ENCODE measurements at regions not wholly inside any gene's neighbourhood (a gene's known extent, or its start where the extent isn't known, plus 50 kb on each side); places are given as distances from the start of the nearest gene placed in this dataset.

DNA sequence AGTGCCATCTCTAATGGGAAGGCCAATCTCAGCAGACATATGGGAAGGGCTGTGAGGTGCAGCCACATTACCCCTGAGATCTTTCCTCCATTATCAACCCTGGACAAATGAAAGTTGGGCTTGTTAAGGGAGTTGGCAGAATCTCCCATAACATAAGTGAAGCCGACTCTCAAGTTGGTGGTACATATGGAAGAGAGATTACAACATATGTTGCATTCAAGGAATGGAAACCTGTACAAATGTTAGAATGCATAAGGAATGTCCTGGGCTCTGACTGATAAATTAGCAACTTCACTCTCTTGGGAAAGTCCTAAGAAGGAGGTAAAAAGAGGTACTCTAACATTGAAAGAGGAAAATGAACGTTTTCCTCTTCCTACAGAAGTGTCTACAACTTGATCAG lies 288.7 kb downstream of the IL20RB start:
- H3K36me3 ChIP-seq (ENCODE audit: control insufficient read depth, insufficient read depth, low read length): no peaks in the 10 kb centered on the region
- no peak for DNase-seq (ENCODE audit: low read depth)
- no peaks in the 10 kb centered on the region for H3K27me3 ChIP-seq (ENCODE audit: control insufficient read depth, insufficient read depth, low read length)
- CTCF ChIA-PET: no interaction called here
- POLR2A ChIA-PET: no interaction called here
- H3K4me3 ChIP-seq (ENCODE audit: low read depth, low read length): no peak overlapping the region
- TF ChIP-seq, protein P1, sequence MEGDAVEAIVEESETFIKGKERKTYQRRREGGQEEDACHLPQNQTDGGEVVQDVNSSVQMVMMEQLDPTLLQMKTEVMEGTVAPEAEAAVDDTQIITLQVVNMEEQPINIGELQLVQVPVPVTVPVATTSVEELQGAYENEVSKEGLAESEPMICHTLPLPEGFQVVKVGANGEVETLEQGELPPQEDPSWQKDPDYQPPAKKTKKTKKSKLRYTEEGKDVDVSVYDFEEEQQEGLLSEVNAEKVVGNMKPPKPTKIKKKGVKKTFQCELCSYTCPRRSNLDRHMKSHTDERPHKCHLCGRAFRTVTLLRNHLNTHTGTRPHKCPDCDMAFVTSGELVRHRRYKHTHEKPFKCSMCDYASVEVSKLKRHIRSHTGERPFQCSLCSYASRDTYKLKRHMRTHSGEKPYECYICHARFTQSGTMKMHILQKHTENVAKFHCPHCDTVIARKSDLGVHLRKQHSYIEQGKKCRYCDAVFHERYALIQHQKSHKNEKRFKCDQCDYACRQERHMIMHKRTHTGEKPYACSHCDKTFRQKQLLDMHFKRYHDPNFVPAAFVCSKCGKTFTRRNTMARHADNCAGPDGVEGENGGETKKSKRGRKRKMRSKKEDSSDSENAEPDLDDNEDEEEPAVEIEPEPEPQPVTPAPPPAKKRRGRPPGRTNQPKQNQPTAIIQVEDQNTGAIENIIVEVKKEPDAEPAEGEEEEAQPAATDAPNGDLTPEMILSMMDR (IDR thresholded peaks at IDR 0.05; ENCODE audit: insufficient read depth, low read depth, low read length): no peak

DNA sequence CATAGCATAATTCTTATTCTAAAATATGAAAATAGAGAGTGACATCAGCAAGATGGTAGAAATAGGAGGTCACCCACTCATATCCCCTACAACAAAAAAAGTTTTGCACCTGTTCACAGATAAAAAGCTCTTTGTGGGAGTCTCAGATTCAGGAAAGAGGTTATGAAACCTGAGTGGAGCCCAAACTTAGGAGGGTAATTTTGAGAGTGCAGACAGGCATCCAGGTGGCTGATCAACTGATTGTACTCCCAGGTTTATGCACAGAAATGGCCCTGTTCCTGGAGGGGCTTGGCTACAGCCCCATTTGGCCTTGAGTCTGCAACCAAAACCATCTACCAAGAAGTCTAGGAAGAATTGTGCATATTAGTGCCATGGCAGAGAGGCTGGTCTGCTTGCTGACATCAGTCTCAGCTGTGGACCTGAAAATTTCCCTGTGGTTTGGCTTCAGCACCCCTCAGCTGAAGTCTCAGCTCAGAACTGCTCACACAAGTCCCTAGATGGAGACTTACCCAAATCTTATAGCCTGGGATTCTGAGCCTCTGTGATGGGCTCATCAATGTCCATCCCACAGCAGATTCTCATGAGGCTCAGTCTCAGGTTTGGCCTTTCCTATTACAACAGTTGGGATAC lies 291.6 kb downstream of the IL20RB start:
- Histone ChIP-seq H3K4me3 (ENCODE audit: low read depth, low read length) (no peak overlapping the region), H3K36me3 (ENCODE audit: control insufficient read depth, insufficient read depth, low read length) (no peaks in the 10 kb centered on the region), H3K27me3 (ENCODE audit: control insufficient read depth, insufficient read depth, low read length) (no peaks in the 10 kb centered on the region)
- CTCF ChIA-PET: no interaction called here
- POLR2A ChIA-PET: no interaction called here
- DNase-seq (ENCODE audit: low read depth): no peak
- TF ChIP-seq, protein P1 (IDR thresholded peaks at IDR 0.05; ENCODE audit: insufficient read depth, low read depth, low read length): no peak

DNA sequence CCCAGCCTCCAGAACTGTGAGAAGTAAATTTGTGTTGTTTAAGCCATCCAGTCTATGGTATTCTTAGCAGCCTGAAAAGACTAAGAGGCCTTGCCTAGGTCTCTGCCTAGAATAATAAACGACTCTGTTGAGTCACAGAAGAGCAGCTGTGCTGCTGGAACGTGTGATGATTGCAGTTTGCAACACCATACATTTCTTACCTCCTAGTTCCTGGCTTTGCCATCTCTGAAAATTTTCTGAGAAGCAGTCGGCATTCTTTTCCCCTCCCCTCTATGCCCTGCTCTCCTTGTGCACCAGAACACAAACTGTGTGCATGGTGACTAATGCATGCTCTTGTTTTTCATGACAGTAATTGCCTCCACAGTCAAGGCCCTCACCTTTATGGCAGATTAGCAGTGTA lies 301.3 kb downstream of the IL20RB start:
- POLR2A ChIA-PET: no interaction called here

DNA sequence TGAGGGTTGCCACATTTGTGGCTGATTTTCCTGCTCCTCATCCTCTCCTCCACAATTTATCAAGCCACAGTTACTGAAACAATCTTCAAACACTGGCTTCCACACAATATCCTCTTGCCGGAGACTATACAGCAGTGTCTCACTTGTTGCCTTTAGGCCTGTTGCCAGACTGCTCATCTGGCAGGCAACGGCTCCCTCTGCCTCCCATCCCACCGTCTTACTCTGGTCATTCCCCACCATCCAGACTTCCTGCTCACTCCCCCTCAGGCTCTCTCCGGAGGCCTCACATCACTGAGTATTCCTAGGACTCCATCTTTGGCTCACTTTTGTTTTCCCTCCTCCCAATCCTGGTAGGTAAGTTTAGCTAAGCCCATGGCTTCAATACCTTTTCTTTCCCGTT lies 301.9 kb downstream of the IL20RB start:
- POLR2A ChIA-PET: no interaction called here

More for the DNA sequence above, 301.3 kb downstream of the IL20RB start:
- TF ChIP-seq, protein P1 (IDR thresholded peaks at IDR 0.05; ENCODE audit: insufficient read depth, low read depth, low read length): no peak
- DNase-seq (ENCODE audit: low read depth): no peak
- CTCF ChIA-PET: no interaction called here
- Histone ChIP-seq H3K27me3 (ENCODE audit: control insufficient read depth, insufficient read depth, low read length) (no peaks in the 10 kb centered on the region), H3K36me3 (ENCODE audit: control insufficient read depth, insufficient read depth, low read length) (no peaks in the 10 kb centered on the region), H3K4me3 (ENCODE audit: low read depth, low read length) (no peak overlapping the region)

DNA sequence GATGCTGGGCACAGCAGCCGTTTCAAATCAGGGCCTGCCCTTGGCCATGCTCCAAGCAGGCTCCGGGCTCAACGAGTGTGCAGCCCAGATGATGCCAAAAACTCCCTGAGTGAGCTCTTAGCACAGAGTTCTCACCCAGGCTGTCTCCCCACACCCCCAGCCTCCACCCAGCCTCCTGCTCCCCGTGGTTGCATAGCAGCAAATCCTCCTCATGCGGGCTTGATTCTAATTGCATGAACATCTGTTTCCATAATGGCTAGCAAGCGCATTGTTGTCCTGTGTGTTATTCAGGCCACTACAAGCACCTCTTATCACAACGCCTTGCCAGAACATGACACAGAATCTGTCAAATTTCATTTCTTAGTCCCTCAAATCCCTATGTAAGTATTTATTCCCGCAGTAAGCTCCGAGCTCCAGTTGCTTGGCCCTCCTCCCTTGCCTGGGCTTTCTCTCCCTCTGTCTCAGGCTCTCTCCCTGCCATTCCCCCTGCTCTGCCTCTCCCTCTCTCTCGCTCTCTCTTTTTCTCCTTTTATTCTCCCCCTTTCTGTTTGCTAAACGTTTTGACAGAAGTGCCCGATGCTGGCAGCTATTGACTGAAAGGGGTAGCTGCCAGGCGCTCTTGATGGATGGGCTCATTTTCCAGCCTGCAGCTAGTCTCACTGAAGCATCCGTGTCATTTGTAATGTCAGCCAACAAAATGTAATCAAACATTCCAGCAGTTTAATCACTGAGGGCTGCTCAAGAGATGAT lies 306.5 kb downstream of the IL20RB start:
- DNase-seq (ENCODE audit: low read depth): no peak
- TF ChIP-seq, protein P1 (IDR thresholded peaks at IDR 0.05; ENCODE audit: insufficient read depth, low read depth, low read length): no peak
- no peaks in the 10 kb centered on the region for H3K36me3 ChIP-seq (ENCODE audit: control insufficient read depth, insufficient read depth, low read length)
- POLR2A ChIA-PET: no interaction called here
- H3K4me3 ChIP-seq (ENCODE audit: low read depth, low read length): no peak overlapping the region
- H3K27me3 ChIP-seq (ENCODE audit: control insufficient read depth, insufficient read depth, low read length): no peaks in the 10 kb centered on the region
- CTCF ChIA-PET: interaction anchor here (1.5 kb wide), 1 partner anchor 19 kb away, joined by 3 read pairs; no protein-coding TSS in a partner anchor

More for the DNA sequence above, 301.9 kb downstream of the IL20RB start:
- H3K4me3 ChIP-seq (ENCODE audit: low read depth, low read length): no peak overlapping the region
- no peak for DNase-seq (ENCODE audit: low read depth)
- no peaks in the 10 kb centered on the region for H3K36me3 ChIP-seq (ENCODE audit: control insufficient read depth, insufficient read depth, low read length)
- CTCF ChIA-PET: no interaction called here
- H3K27me3 ChIP-seq (ENCODE audit: control insufficient read depth, insufficient read depth, low read length): no peaks in the 10 kb centered on the region
- TF ChIP-seq, protein P1 (IDR thresholded peaks at IDR 0.05; ENCODE audit: insufficient read depth, low read depth, low read length): no peak
